ENCODE measurements at regions not wholly inside any gene's neighbourhood (a gene's known extent, or its start where the extent isn't known, plus 50 kb on each side); places are given as distances from the start of the nearest gene placed in this dataset.

- no peak for DNase-seq
Observed at GRCh38 chr6:140921366-140922226, 1211.1 kb upstream of the GJE1 start.

DNA sequence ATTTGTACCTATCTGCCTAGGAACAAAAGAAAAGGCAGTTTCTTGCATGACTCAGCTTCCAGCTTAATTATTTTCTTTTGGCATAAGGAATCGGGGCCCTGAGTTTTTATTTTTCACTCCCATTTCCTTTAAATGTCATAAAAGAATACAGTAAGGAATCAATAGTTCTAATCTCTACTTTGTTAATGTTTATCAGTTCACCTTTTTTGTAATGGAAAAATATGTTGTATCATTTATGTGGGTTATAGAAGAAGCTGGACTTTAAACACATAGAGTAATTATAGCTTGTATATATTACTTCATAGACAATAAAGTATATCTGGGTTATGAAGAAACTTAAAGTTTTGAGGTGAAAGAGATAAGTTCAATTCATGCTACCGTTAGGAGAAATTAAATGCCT lies 1214.8 kb upstream of the GJE1 start:
- DNase-seq, result no peak

- no peak for DNase-seq
Observed at GRCh38 chr6:140915551-140915950, 1217.2 kb upstream of the GJE1 start.

- DNase-seq, result no peak
Observed at GRCh38 chr6:140915103-140915502, 1217.6 kb upstream of the GJE1 start.

- no peak for DNase-seq
Observed at GRCh38 chr6:140912686-140913085, 1220.0 kb upstream of the GJE1 start.

DNA sequence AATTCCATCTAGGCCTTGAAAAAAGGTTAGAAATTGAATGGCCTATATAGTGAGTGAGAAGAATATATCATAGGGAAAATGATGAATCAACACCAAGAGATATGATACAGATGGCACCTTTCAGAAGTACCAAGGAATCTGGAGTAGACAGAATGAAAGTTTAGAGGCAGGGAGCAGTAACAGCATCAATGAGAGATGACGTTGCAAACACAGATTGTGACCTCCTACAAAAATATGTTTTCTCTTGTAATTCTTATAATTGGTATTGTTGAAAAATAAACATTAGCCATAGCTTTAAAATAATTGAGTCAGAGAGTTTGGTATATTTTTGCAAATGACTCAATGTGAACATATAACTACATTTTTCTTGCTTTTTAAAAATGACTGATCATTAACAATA lies 1223.1 kb upstream of the GJE1 start:
- DNase-seq, result no peak

- DNase-seq, result no peak
Observed at GRCh38 chr6:140909156-140909555, 1223.6 kb upstream of the GJE1 start.

GRCh38 chr6:140908505-140908904 lies 1224.2 kb upstream of the GJE1 start:
- no peak for DNase-seq

DNA sequence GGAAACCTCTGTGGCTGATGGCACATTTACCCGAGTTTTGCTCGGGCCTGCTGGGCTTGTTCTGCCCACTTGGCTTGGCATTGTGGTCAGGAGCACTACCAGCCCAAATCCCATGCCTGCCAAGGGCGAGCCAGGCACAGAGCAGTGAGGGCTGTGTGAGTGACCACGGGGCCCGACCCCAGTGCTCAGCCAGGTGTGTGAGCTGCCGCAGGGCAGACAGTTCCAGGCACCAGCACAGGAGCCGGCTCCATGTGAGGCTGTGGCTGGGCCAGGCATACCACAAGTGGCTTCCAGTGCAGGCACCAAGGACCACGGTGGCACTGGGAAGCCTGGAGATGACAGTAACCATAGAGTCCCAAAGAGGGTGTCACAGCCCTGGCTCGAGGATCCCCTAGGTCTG lies 1225.5 kb upstream of the GJE1 start:
- no peak for DNase-seq

GRCh38 chr6:140905724-140906123 lies 1227.0 kb upstream of the GJE1 start:
- DNase-seq, result no peak

DNA sequence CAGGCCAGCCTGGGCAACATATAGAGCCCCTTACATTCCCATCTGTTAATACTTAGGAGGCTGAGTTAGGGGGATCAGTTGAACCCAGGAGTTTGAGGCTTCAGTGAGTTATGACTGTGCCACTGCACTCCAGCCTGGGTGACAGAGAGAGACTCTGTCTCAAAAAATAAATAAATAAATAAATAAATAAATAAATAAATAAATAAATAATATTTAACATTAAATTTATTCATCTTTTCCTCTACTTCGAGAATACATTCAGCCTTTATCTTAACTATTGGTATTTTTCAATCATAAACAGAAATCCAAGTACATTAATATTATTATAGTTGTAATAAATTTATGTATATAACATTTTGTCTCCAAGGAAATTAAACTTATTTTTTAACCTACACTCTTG lies 1227.7 kb upstream of the GJE1 start:
- DNase-seq, result no peak

DNA sequence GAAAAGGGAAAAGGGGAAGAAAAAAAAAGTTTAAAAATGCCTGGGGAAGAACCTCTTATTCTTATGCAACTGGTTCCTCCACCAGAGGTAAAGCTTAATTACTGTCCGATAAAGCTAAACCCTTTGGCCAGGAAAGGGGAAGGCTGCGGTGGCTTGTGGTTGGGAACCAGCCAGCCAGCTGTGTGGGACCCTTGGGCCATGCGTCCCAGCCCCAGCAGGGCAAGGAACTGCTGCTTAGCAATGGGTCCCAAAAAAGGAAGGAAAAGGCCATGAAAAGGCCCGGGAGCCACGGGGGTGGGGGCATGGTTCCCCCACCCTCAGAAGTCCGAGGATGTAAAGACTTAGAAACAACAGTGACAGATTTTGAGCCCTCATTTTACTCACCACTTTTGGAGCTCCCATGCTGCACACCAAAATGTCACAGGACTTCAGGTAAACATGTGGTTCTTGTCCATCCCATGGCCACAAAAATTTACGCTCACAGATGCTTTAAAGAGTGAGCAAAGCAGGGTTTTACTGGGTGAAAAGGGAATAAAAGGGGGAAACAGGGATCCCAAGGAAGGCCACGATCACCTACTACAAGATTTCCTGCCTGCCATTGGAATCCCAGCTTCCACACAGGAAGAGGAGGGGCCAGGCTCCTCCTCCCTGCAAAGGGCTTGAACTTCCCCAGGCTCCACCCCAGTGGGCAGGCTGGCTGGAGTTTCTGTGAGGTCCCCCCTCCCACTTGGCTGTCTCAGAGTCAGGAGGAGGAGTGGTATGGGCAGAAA lies 1234.7 kb upstream of the GJE1 start:
- no peak for DNase-seq

- DNase-seq, result no peak
Observed at GRCh38 chr6:140897349-140897748, 1235.4 kb upstream of the GJE1 start.

GRCh38 chr6:140893432-140893831 lies 1239.3 kb upstream of the GJE1 start:
- no peak for DNase-seq

DNA sequence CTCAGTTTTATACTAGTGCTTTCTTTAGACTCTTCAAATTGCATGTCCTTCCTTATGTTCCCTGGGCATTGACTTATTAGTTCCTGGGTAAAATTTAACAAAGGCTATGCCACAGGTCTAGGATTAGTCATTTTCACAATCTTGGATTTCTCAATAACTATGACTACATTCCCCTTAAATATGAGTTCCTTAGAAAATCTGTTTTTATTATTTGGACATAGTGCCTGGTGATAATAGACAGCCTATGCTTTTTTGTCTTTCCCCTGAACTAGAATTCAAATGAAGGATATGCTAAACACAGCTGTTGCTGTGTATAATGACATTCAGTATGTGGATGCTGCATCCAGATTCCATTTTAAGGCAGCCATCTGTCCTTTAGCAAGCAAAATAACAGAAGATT lies 1252.8 kb upstream of the GJE1 start:
- DNase-seq, result no peak

GRCh38 chr6:140874066-140874465 lies 1258.7 kb upstream of the GJE1 start:
- DNase-seq, result no peak

DNA sequence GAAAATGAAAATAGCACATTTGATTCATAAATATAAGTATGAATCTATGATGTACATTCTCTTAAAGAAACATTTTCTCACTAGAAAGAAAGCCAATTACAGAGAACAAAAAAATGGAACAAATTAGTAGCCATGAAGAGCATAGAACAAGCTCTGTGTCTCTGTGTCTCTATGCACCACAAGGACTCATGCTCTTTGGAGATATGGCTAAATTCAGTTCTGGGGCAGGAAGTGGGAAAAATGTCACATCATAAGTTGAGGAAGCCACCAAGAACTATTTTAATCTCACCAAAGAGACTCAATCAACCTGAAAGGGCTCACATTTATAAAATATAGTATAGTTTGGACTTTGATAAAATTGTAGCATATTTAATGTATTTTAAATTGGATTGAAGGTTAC lies 1259.8 kb upstream of the GJE1 start:
- DNase-seq, result no peak

GRCh38 chr6:140871911-140872310 lies 1260.8 kb upstream of the GJE1 start:
- DNase-seq, result no peak

DNA sequence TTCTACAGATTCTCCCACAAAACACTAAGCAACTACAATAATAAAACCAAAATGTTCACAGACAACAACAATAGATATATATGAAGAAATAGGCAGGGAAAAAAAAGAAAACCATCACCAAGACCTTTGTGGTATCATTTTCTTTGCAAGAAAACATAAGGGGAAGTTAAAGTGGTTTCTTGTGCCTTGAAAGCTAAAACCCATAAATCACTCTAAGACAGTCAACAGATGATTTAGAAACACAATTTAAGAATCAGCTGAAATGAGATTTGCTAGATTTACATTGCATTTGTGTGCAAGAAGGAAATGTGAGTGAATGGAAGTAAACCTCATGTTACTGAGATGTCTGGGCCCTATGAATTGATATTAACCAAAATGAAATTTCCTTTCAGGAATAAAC lies 1265.4 kb upstream of the GJE1 start:
- no peak for DNase-seq

DNA sequence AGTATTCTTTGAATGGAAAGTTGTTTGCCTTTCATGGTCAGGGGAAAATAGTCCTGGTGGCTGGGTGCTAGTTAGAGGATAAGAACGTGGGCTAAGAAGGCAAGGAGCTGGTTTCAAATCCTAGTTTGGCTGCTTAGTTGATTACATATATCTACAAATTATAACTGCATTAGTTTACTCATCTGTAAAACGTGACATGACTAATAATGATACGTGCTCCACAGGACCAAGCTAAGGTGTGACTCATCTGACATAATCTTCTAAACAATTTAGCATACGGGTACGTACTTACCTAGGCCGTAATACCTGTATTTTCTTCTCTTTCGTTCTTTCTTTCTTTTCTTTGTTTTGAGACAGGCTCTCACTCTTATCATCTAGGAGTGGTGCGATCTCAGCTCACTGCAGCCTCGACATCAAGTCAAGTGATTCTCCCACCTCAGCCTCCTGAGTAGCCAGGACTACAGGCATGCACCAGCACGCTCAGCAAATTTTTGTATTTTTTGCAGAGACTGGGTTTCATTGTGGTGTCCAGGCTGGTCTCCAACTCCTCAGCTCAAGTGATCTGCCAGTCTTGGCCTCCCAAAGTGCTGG lies 1274.2 kb upstream of the GJE1 start:
- no peak for DNase-seq

GRCh38 chr6:140857739-140858380 lies 1274.9 kb upstream of the GJE1 start:
- peak; percentile 6 for DNase-seq

GRCh38 chr6:140855520-140855919 lies 1277.2 kb upstream of the GJE1 start:
- no peak for DNase-seq

GRCh38 chr6:140854318-140854717 lies 1278.4 kb upstream of the GJE1 start:
- DNase-seq, result no peak
